HG03521 (cell line): ENCODE measurements at regions not wholly inside any gene's neighbourhood (a gene's known extent, or its start where the extent isn't known, plus 50 kb on each side); places are given as distances from the start of the nearest gene placed in this dataset.
A peak's percentile ranks its signal among the peaks of the same experiment; 100 is the strongest.

Experiments
- ATAC-seq: cut with Tn5 transposase; IDR thresholded peaks from one replicate; pipeline ENCODE4 v1.9.1; 2021; ENCODE audit warnings: mild to moderate bottlenecking, moderate library complexity; ENCODE audit not compliant: unreplicated experiment

- ATAC-seq = no peak
Observed at GRCh38 chr2:47315475-47315874, 53.6 kb upstream of the EPCAM start.

GRCh38 chr2:47313728-47314127 lies 55.4 kb upstream of the EPCAM start:
- no peak for ATAC-seq

GRCh38 chr2:47313141-47313691 lies 55.9 kb upstream of the EPCAM start:
- ATAC-seq = no peak

GRCh38 chr2:47312491-47312850 lies 56.6 kb upstream of the EPCAM start:
- ATAC-seq = no peak

GRCh38 chr2:47311764-47312490 lies 57.2 kb upstream of the EPCAM start:
- no peak for ATAC-seq

GRCh38 chr2:47310801-47311560 lies 58.1 kb upstream of the EPCAM start:
- ATAC-seq = peak; percentile 2

- ATAC-seq = peak; percentile 85
Observed at GRCh38 chr2:47309952-47310800, 58.9 kb upstream of the EPCAM start.

- ATAC-seq = no peak
Observed at GRCh38 chr2:47309472-47309951, 59.6 kb upstream of the EPCAM start.

GRCh38 chr2:47307066-47307465 lies 62.0 kb upstream of the EPCAM start:
- no peak for ATAC-seq

- ATAC-seq = no peak
Observed at GRCh38 chr2:47304654-47305053, 64.5 kb upstream of the EPCAM start.

- no peak for ATAC-seq
Observed at GRCh38 chr2:47303341-47304148, 65.6 kb upstream of the EPCAM start.

GRCh38 chr2:47302308-47302707 lies 66.8 kb upstream of the EPCAM start:
- ATAC-seq = no peak

- no peak for ATAC-seq
Observed at GRCh38 chr2:47301731-47302130, 67.4 kb upstream of the EPCAM start.

GRCh38 chr2:47301277-47301618 lies 67.9 kb upstream of the EPCAM start:
- ATAC-seq = peak; percentile 57

GRCh38 chr2:47300609-47301276 lies 68.4 kb upstream of the EPCAM start:
- peak; percentile 34 for ATAC-seq

- ATAC-seq = no peak
Observed at GRCh38 chr2:47300081-47300480, 69.0 kb upstream of the EPCAM start.

GRCh38 chr2:47299555-47299954 lies 69.6 kb upstream of the EPCAM start:
- no peak for ATAC-seq

- ATAC-seq = no peak
Observed at GRCh38 chr2:47298771-47299170, 70.3 kb upstream of the EPCAM start.

- no peak for ATAC-seq
Observed at GRCh38 chr2:47297767-47298425, 71.2 kb upstream of the EPCAM start.
